H9 (cell line): ENCODE measurements at regions not wholly inside any gene's neighbourhood (a gene's known extent, or its start where the extent isn't known, plus 50 kb on each side); places are given as distances from the start of the nearest gene placed in this dataset.

Experiments
- DNase-seq: peaks from one replicate; pipeline ENCODE4 v3.0.0-alpha.2; 2017
- H2AFZ ChIP-seq: one replicate; pipeline ENCODE4 v1.6.1; 2013; ENCODE audit warnings: mild to moderate bottlenecking, low read length, control low read depth, moderate library complexity
- H2AK5ac ChIP-seq: 2 replicates; pipeline ENCODE4 v1.6.1; 2013; ENCODE audit warnings: low read length, control low read depth, mixed read lengths; ENCODE audit not compliant: insufficient read length
- H2BK120ac ChIP-seq: one replicate; pipeline ENCODE4 v1.6.1; 2013; ENCODE audit warnings: low read depth, mild to moderate bottlenecking, low read length, control low read depth, inconsistent platforms; ENCODE audit not compliant: poor library complexity, severe bottlenecking
- H2BK12ac ChIP-seq: 2 replicates; pipeline ENCODE4 v1.6.1; 2013; ENCODE audit warnings: low read length, control low read depth, mixed read lengths, low read depth; ENCODE audit not compliant: insufficient read length
- H2BK15ac ChIP-seq: 2 replicates; pipeline ENCODE4 v1.6.1; 2013; ENCODE audit warnings: low read depth, low read length, control low read depth
- H2BK20ac ChIP-seq: one replicate; pipeline ENCODE4 v1.6.1; 2013; ENCODE audit warnings: low read depth, mild to moderate bottlenecking, low read length, control low read depth, inconsistent platforms; ENCODE audit not compliant: poor library complexity, severe bottlenecking
- H2BK5ac ChIP-seq: 2 replicates; pipeline ENCODE4 v1.6.1; 2013; ENCODE audit warnings: low read length, control low read depth, mixed read lengths; ENCODE audit not compliant: insufficient read length
- H3K14ac ChIP-seq: 2 replicates; pipeline ENCODE4 v1.6.1; 2013; ENCODE audit warnings: low read length, control low read depth; ENCODE audit not compliant: insufficient read depth
- H3K18ac ChIP-seq: 2 replicates; pipeline ENCODE4 v1.6.1; 2013; ENCODE audit warnings: low read depth, mild to moderate bottlenecking, mixed read lengths, low read length, control low read depth; ENCODE audit not compliant: insufficient read length
- H3K23ac ChIP-seq: 2 replicates; pipeline ENCODE4 v1.6.1; 2013; ENCODE audit warnings: low read length, control low read depth, mixed read lengths, low read depth; ENCODE audit not compliant: insufficient read length
- H3K23me2 ChIP-seq: 2 replicates; pipeline ENCODE4 v1.6.1; 2013; ENCODE audit warnings: low read depth, mild to moderate bottlenecking, mixed read lengths, low read length, control low read depth; ENCODE audit not compliant: insufficient read length, poor library complexity, severe bottlenecking
- H3K27ac ChIP-seq: 2 replicates; pipeline ENCODE4 v1.5.1; 2013; ENCODE audit warnings: low read length, control low read depth, mixed read lengths, low read depth; ENCODE audit not compliant: insufficient read length
- H3K27me3 ChIP-seq: 2 replicates; pipeline ENCODE4 v1.6.1; 2013; ENCODE audit warnings: low read length, control low read depth, inconsistent platforms; ENCODE audit not compliant: insufficient read depth
- H3K4ac ChIP-seq: 2 replicates; pipeline ENCODE4 v1.6.1; 2013; ENCODE audit warnings: low read depth, mild to moderate bottlenecking, control low read depth, inconsistent platforms, low read length, moderate library complexity
- H3K4me1 ChIP-seq: 2 replicates; pipeline ENCODE4 v1.6.1; 2013; ENCODE audit warnings: low read length, control low read depth, inconsistent platforms; ENCODE audit not compliant: insufficient read depth
- H3K4me2 ChIP-seq: 2 replicates; pipeline ENCODE4 v1.6.1; 2013; ENCODE audit warnings: low read length, control low read depth, mixed read lengths; ENCODE audit not compliant: insufficient read length, insufficient read depth
- H3K56ac ChIP-seq: 2 replicates; pipeline ENCODE4 v1.6.1; 2013; ENCODE audit warnings: low read depth, mild to moderate bottlenecking, mixed read lengths, low read length, control low read depth; ENCODE audit not compliant: insufficient read length
- H3K79me1 ChIP-seq: 2 replicates; pipeline ENCODE4 v1.6.1; 2013; ENCODE audit warnings: low read depth, mild to moderate bottlenecking, moderate library complexity, low read length, control low read depth, inconsistent platforms; ENCODE audit not compliant: insufficient read depth, poor library complexity, severe bottlenecking
- H3K79me2 ChIP-seq: 2 replicates; pipeline ENCODE4 v1.6.1; 2013; ENCODE audit warnings: low read length, control low read depth, inconsistent platforms; ENCODE audit not compliant: insufficient read depth
- H3K9ac ChIP-seq: 2 replicates; pipeline ENCODE4 v1.6.1; 2013; ENCODE audit warnings: low read length, control low read depth, mixed read lengths; ENCODE audit not compliant: insufficient read length; ENCODE audit errors: extremely low read depth
- H3K9me3 ChIP-seq: one replicate; pipeline ENCODE4 v1.6.1; 2013; ENCODE audit warnings: low read depth, low read length, inconsistent platforms; ENCODE audit not compliant: control insufficient read depth
- H3T11ph ChIP-seq: one replicate; pipeline ENCODE4 v1.6.1; 2013; ENCODE audit warnings: mild to moderate bottlenecking, low read length, control low read depth, inconsistent platforms
- H4K20me1 ChIP-seq: one replicate; pipeline ENCODE4 v1.6.1; 2013; ENCODE audit not compliant: control insufficient read depth, insufficient read length, insufficient read depth
- H4K5ac ChIP-seq: 2 replicates; pipeline ENCODE4 v1.6.1; 2013; ENCODE audit warnings: low read depth, mild to moderate bottlenecking, mixed read lengths, low read length, control low read depth; ENCODE audit not compliant: insufficient read length
- H4K8ac ChIP-seq: replicated peaks from 2 replicates; pipeline ENCODE4 v1.6.1; 2013; ENCODE audit warnings: low read length, control low read depth, mixed read lengths, low read depth; ENCODE audit not compliant: insufficient read length
- H4K91ac ChIP-seq: 2 replicates; pipeline ENCODE4 v1.6.1; 2013; ENCODE audit warnings: low read depth, mild to moderate bottlenecking, moderate library complexity, mixed read lengths, low read length, control low read depth; ENCODE audit not compliant: insufficient read length
- H3K27ac Mint-ChIP-seq, 3 experiments: 2 replicates in 2 of 3; 3 replicates in 1 of 3; pipeline ENCODE4 v1.8.0; 2020 to 2021; ENCODE audit warnings: mixed read lengths in 3 of 3, mild to moderate bottlenecking in 1 of 3, moderate library complexity in 1 of 3
- H3K27me3 Mint-ChIP-seq: 2 replicates; pipeline ENCODE4 v1.8.0; 2021; ENCODE audit warnings: low read depth, mild to moderate bottlenecking, moderate library complexity, mixed read lengths
- H3K36me3 Mint-ChIP-seq, 3 experiments: 2 replicates in 2 of 3; 3 replicates in 1 of 3; pipeline ENCODE4 v1.8.0; 2020 to 2021; ENCODE audit warnings: low read depth in 3 of 3, mixed read lengths in 3 of 3; ENCODE audit not compliant: insufficient read depth in 1 of 3
- H3K4me1 Mint-ChIP-seq, 2 experiments: 2 replicates each; pipeline ENCODE4 v1.8.0; 2020; ENCODE audit warnings: mixed read lengths in 2 of 2
- H3K4me3 Mint-ChIP-seq, 2 experiments: 2 replicates in 1 of 2; 3 replicates in 1 of 2; pipeline ENCODE4 v1.8.0; 2020 to 2021; ENCODE audit warnings: mild to moderate bottlenecking in 2 of 2, mixed read lengths in 2 of 2, moderate library complexity in 1 of 2
- H3K9me3 Mint-ChIP-seq, 2 experiments: 2 replicates in 1 of 2; 3 replicates in 1 of 2; pipeline ENCODE4 v1.8.0; 2020; ENCODE audit warnings: mild to moderate bottlenecking in 2 of 2, mixed read lengths in 2 of 2, moderate library complexity in 1 of 2
- CTCF ChIP-seq: fragments of 200-600 bp; sonication (generic); conservative IDR thresholded peaks from 3 replicates; pipeline ENCODE4 v1.8.0; 2021; ENCODE audit warnings: antibody characterized with exemption, mild to moderate bottlenecking
- WGBS: extraction: QIAGEN DNeasy Blood & Tissue Kit; methylation state at CpG from one replicate; pipeline ENCODE4 v1.1.7; 2013; ENCODE audit warnings: missing lambda C conversion rate, low lambda C conversion rate, mixed read lengths; ENCODE audit not compliant: insufficient read length; ENCODE audit errors: extremely low coverage; 5-methylcytosine and 5-hydroxymethylcytosine counted together

DNA sequence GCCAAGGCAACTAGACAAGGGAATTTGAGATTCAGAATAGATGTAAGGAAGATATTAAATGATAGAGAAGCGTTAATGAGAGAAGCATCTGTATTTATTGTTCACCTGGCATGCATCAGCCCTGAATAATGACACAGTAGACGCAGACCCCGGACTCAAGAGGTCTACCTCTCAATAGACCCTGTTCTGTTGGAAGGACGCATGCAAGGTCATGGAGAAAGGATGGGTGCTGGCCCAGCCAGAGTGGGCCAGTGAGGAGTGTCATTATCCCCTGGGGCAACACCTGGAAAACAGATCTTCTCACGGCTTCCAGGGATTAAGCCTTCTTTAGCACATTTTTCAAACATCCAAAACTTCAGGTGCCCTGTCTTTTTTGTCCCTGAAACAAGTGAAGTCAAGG is 461.0 kb downstream of the EIPR1 start:
- Mint-ChIP-seq H3K4me1 (no peaks in the 10 kb centered on the region), H3K4me3 (no peak overlapping the region), H3K9me3 (peaks cover 5 to 7% of the 10 kb centered on the region in 2 experiments; a peak in 3 of 5 replicates), H3K36me3 (no peaks in the 10 kb centered on the region), H3K27ac (no peak overlapping the region), H3K27me3 (no peaks in the 10 kb centered on the region; the same call in 1 of the 2 replicates)
- H3K9me3 ChIP-seq, result no peaks in the 10 kb centered on the region
- no peak overlapping the region for H3K18ac ChIP-seq
- H3T11ph ChIP-seq, result no peak overlapping the region
- H2BK20ac ChIP-seq, result no peak overlapping the region
- no peak overlapping the region for H3K23ac ChIP-seq
- no peak overlapping the region for H2BK15ac ChIP-seq
- TF ChIP-seq CTCF, result no peak
- no peak overlapping the region for H4K91ac ChIP-seq
- H3K79me2 ChIP-seq, result no peaks in the 10 kb centered on the region
- no peak for DNase-seq
- H3K9ac ChIP-seq, result no peak overlapping the region
- no peaks in the 10 kb centered on the region for H3K4me1 ChIP-seq
- H3K4ac ChIP-seq, result no peak overlapping the region
- H3K23me2 ChIP-seq, result no peaks in the 10 kb centered on the region
- no peak overlapping the region for H4K8ac ChIP-seq
- H3K14ac ChIP-seq, result no peak overlapping the region
- H3K56ac ChIP-seq, result no peak overlapping the region
- H4K5ac ChIP-seq, result no peak overlapping the region
- no peak overlapping the region for H2AK5ac ChIP-seq
- no peak overlapping the region for H2BK120ac ChIP-seq
- no peak overlapping the region for H3K27ac ChIP-seq
- H4K20me1 ChIP-seq, result no peaks in the 10 kb centered on the region
- WGBS, result no CpG with 5 or more reads among the region's 5 CpGs
- no peak overlapping the region for H2AFZ ChIP-seq
- H2BK12ac ChIP-seq, result no peak overlapping the region
- H3K27me3 ChIP-seq, result no peaks in the 10 kb centered on the region
- no peaks in the 10 kb centered on the region for H3K79me1 ChIP-seq
- H2BK5ac ChIP-seq, result no peak overlapping the region
- no peak overlapping the region for H3K4me2 ChIP-seq
